IMR-90 (cell line): ENCODE measurements at regions not wholly inside any gene's neighbourhood (a gene's known extent, or its start where the extent isn't known, plus 50 kb on each side); places are given as distances from the start of the nearest gene placed in this dataset.

Experiments used
- ATAC-seq: fragments of 200-7000 bp; cut with Tn5 transposase; 2 replicates; pipeline ENCODE4 v1.9.1; 2020; ENCODE audit warnings: low read depth, mild to moderate bottlenecking, moderate library complexity
- BruUV-seq: library from RNA; stranded (reverse); fragments of 400-500 nt; replicated peaks from 2 replicates; lab custom pipeline; 2021; lab: Mats Ljungman, UMichigan
- CTCF ChIA-PET: fragments of 300-600 bp; formaldehyde crosslinking; extraction: SDS; loops from one replicate; lab custom pipeline; 2021; ENCODE audit warnings: antibody characterized with exemption; lab: Yijun Ruan, JAX
- POLR2A ChIA-PET: fragments of 300-600 bp; sonication (Branson Sonifier 250); formaldehyde crosslinking; loops from one replicate; lab custom pipeline; 2022; ENCODE audit warnings: antibody characterized with exemption; ENCODE audit not compliant: unreplicated experiment; lab: Charles Lee
- DNase-seq: peaks from one replicate; pipeline ENCODE4 v3.0.0; 2013
- H2AFZ ChIP-seq: replicated peaks from 2 replicates; pipeline ENCODE3; 2013; ENCODE audit warnings: low read length, mild to moderate bottlenecking; ENCODE audit not compliant: poor library complexity
- H2AK5ac ChIP-seq: 2 replicates; pipeline ENCODE4 v1.6.1; 2013; ENCODE audit warnings: low read depth, low read length, inconsistent platforms
- H2AK9ac ChIP-seq: replicated peaks from 2 replicates; pipeline ENCODE3; 2013; ENCODE audit warnings: mild to moderate bottlenecking, low read depth, low read length, moderate library complexity; ENCODE audit not compliant: poor library complexity
- H2BK120ac ChIP-seq: 2 replicates; pipeline ENCODE4 v1.6.1; 2013; ENCODE audit warnings: low read depth, low read length, inconsistent platforms
- H2BK15ac ChIP-seq: 3 replicates; pipeline ENCODE4 v1.6.1; 2013; ENCODE audit warnings: low read depth, low read length, inconsistent platforms
- H2BK20ac ChIP-seq: 2 replicates; pipeline ENCODE4 v1.6.1; 2013; ENCODE audit warnings: low read depth, mild to moderate bottlenecking, inconsistent platforms, low read length, moderate library complexity
- H2BK5ac ChIP-seq: 2 replicates; pipeline ENCODE4 v1.6.1; 2013; ENCODE audit warnings: mild to moderate bottlenecking, low read depth, low read length, inconsistent platforms; ENCODE audit not compliant: poor library complexity, severe bottlenecking
- H3K14ac ChIP-seq: replicated peaks from 2 replicates; pipeline ENCODE4 v1.6.1; 2013; ENCODE audit warnings: low read depth, low read length, inconsistent platforms
- H3K18ac ChIP-seq: 2 replicates; pipeline ENCODE4 v1.6.1; 2013; ENCODE audit warnings: low read depth, low read length, control low read depth
- H3K23ac ChIP-seq: 2 replicates; pipeline ENCODE4 v1.6.1; 2013; ENCODE audit warnings: low read depth, low read length, inconsistent platforms
- H3K27ac ChIP-seq: 2 replicates; pipeline ENCODE4 v1.5.1; 2013; ENCODE audit warnings: mild to moderate bottlenecking, control low read depth, low read length; ENCODE audit not compliant: insufficient read depth
- H3K27me3 ChIP-seq: 2 replicates; pipeline ENCODE4 v1.6.1; 2013; ENCODE audit warnings: low read length; ENCODE audit not compliant: control insufficient read depth, insufficient read depth
- H3K36me3 ChIP-seq: 2 replicates; pipeline ENCODE4 v1.6.1; 2013; ENCODE audit warnings: low read length, mixed read lengths; ENCODE audit not compliant: control insufficient read depth, insufficient read depth
- H3K4ac ChIP-seq: 2 replicates; pipeline ENCODE4 v1.6.1; 2013; ENCODE audit warnings: low read depth, low read length, inconsistent platforms
- H3K4me1 ChIP-seq: 2 replicates; pipeline ENCODE4 v1.6.1; 2013; ENCODE audit warnings: low read length, mixed read lengths; ENCODE audit not compliant: control insufficient read depth, insufficient read depth
- H3K4me2 ChIP-seq: 2 replicates; pipeline ENCODE4 v1.6.1; 2013; ENCODE audit warnings: low read depth, mild to moderate bottlenecking, control low read depth, low read length, moderate library complexity
- H3K4me3 ChIP-seq: 2 replicates; pipeline ENCODE4 v1.5.1; 2013; ENCODE audit warnings: low read depth, mild to moderate bottlenecking, control low read depth, low read length, moderate library complexity; ENCODE audit not compliant: insufficient read depth
- H3K56ac ChIP-seq: 2 replicates; pipeline ENCODE4 v1.6.1; 2013; ENCODE audit warnings: low read length, inconsistent platforms; ENCODE audit not compliant: insufficient read depth; ENCODE audit errors: extremely low read depth
- H3K79me1 ChIP-seq, 2 experiments: 2 replicates each; pipeline ENCODE4 v1.6.1; 2013; ENCODE audit warnings: low read length in 2 of 2, inconsistent platforms in 1 of 2, low read depth in 1 of 2
- H3K9ac ChIP-seq: 2 replicates; pipeline ENCODE4 v1.6.1; 2013; ENCODE audit warnings: low read depth, low read length, control low read depth
- H3K9me1 ChIP-seq: 2 replicates; pipeline ENCODE4 v1.6.1; 2013; ENCODE audit warnings: low read length, inconsistent platforms; ENCODE audit not compliant: insufficient read depth
- H3K9me3 ChIP-seq: 2 replicates; pipeline ENCODE4 v1.6.1; 2013; ENCODE audit warnings: low read length; ENCODE audit not compliant: control insufficient read depth, insufficient read depth
- H4K20me1 ChIP-seq: 2 replicates; pipeline ENCODE4 v1.6.1; 2013; ENCODE audit warnings: low read length, inconsistent platforms; ENCODE audit not compliant: insufficient read depth
- H4K5ac ChIP-seq: 2 replicates; pipeline ENCODE4 v1.6.1; 2013; ENCODE audit warnings: mild to moderate bottlenecking, low read depth, low read length, control low read depth
- H4K8ac ChIP-seq, 2 experiments: 2 replicates each; pipeline ENCODE4 v1.6.1; 2013; ENCODE audit warnings: low read depth in 2 of 2, low read length in 2 of 2, control low read depth in 1 of 2, inconsistent platforms in 1 of 2
- H4K91ac ChIP-seq: 2 replicates; pipeline ENCODE4 v1.6.1; 2013; ENCODE audit warnings: low read depth, low read length, inconsistent platforms; ENCODE audit not compliant: insufficient read depth
- BHLHE40 ChIP-seq: fragments of 150-350 bp; IDR thresholded peaks from 2 replicates; pipeline ENCODE4 v1.6.1; 2016; ENCODE audit warnings: mild to moderate bottlenecking, low read depth, low read length
- CEBPB ChIP-seq: IDR thresholded peaks from 2 replicates; pipeline ENCODE4 v1.6.1; 2012; ENCODE audit warnings: low read depth, low read length, improper control_type of control experiment
- CHD1 ChIP-seq: IDR thresholded peaks from 2 replicates; pipeline ENCODE4 v1.6.1; 2012; ENCODE audit warnings: low read depth, low read length, improper control_type of control experiment
- CTCF ChIP-seq: conservative IDR thresholded peaks from 2 replicates; pipeline ENCODE4 v1.5.1; 2012; ENCODE audit warnings: mild to moderate bottlenecking, low read depth, low read length, improper control_type of control experiment
- ELK1 ChIP-seq: fragments of 150-350 bp; IDR thresholded peaks from 2 replicates; pipeline ENCODE4 v1.6.1; 2016; ENCODE audit warnings: low read depth, mild to moderate bottlenecking, low read length, moderate library complexity, borderline replicate concordance
- FOS ChIP-seq: fragments of 150-350 bp; IDR thresholded peaks from 2 replicates; pipeline ENCODE4 v1.6.1; 2016; ENCODE audit warnings: low read depth, low read length
- MAFK ChIP-seq: IDR thresholded peaks from 2 replicates; pipeline ENCODE4 v1.6.1; 2012; ENCODE audit warnings: low read depth, low read length, improper control_type of control experiment
- MAZ ChIP-seq: IDR thresholded peaks from 2 replicates; pipeline ENCODE4 v1.6.1; 2012; ENCODE audit warnings: low read depth, mild to moderate bottlenecking, low read length, improper control_type of control experiment, moderate library complexity, borderline replicate concordance
- MXI1 ChIP-seq: IDR thresholded peaks from 2 replicates; pipeline ENCODE4 v1.6.1; 2012; ENCODE audit warnings: low read depth, mild to moderate bottlenecking, low read length, moderate library complexity, borderline replicate concordance
- NFE2L2 ChIP-seq: fragments of 150-350 bp; IDR thresholded peaks from 2 replicates; pipeline ENCODE4 v1.6.1; 2016; ENCODE audit warnings: low read depth, mild to moderate bottlenecking, low read length
- POLR2A ChIP-seq: IDR thresholded peaks from 2 replicates; pipeline ENCODE4 v1.6.1; 2012; ENCODE audit warnings: mild to moderate bottlenecking, low read depth, low read length
- RAD21 ChIP-seq: IDR thresholded peaks from 2 replicates; pipeline ENCODE4 v1.6.1; 2012; ENCODE audit warnings: low read length, improper control_type of control experiment
- RCOR1 ChIP-seq: IDR thresholded peaks from 2 replicates; pipeline ENCODE4 v1.6.1; 2012; ENCODE audit warnings: mild to moderate bottlenecking, low read length, improper control_type of control experiment; ENCODE audit not compliant: insufficient replicate concordance
- RFX5 ChIP-seq: IDR thresholded peaks from 2 replicates; pipeline ENCODE4 v1.8.0; 2012; ENCODE audit warnings: low read depth, mild to moderate bottlenecking, low read length, moderate library complexity
- SMC3 ChIP-seq: fragments of 150-350 bp; IDR thresholded peaks from 2 replicates; pipeline ENCODE4 v1.6.1; 2016; ENCODE audit warnings: low read depth, mild to moderate bottlenecking, antibody characterized with exemption, low read length, moderate library complexity
- USF2 ChIP-seq: fragments of 150-350 bp; IDR thresholded peaks from 2 replicates; pipeline ENCODE4 v1.6.1; 2017; ENCODE audit warnings: mild to moderate bottlenecking, antibody characterized with exemption, low read length, low read depth
- WGBS, 2 experiments: methylation state at CpG; one replicate each; pipeline versions ENCODE4 v1.1.5 to v1.1.7; 2013; ENCODE audit warnings: missing lambda C conversion rate in 2 of 2; ENCODE audit not compliant: insufficient read length in 1 of 2; ENCODE audit errors: extremely low coverage in 2 of 2; 5-methylcytosine and 5-hydroxymethylcytosine counted together
- dilution Hi-C: fragments of 300-500 bp; cut with HindIII; formaldehyde crosslinking; loops from one replicate; pipeline ENCODE4 v1.14.3; 2018; ENCODE audit warnings: low sequenced_read_pairs; ENCODE audit not compliant: unreplicated experiment
- in situ Hi-C: fragments of 300-500 bp; cut with MboI; formaldehyde crosslinking; loops from 3 replicates; pipeline ENCODE4 v1.14.3; 2019; ENCODE audit warnings: low sequenced_read_pairs, inconsistent platforms, mixed read lengths
- intact Hi-C: fragments of 100-400 bp; cut with micrococcal nuclease; formaldehyde crosslinking; loops from 2 replicates; pipeline ENCODE4 v1.10.0; 2022

- no peak overlapping the region for H3K27ac ChIP-seq
- ChIA-PET CTCF (interaction anchor here (0.7 to 1.1 kb wide), 2 partner anchors 9 to 226 kb away, joined by 3 to 4 read pairs; no protein-coding TSS in a partner anchor), POLR2A (no interaction called here)
- H2BK20ac ChIP-seq, result no peak overlapping the region
- dilution Hi-C loops (no loop called here), intact Hi-C loops (no loop called here), in situ Hi-C loops (no loop called here)
- H3K79me1 ChIP-seq, result no peaks in the 10 kb centered on the region
- no peak overlapping the region for H2BK15ac ChIP-seq
- H3K9ac ChIP-seq, result no peak overlapping the region
- no CpG with 5 or more reads among the region's 9 CpGs for WGBS, 2 experiments
- no peak for ATAC-seq
- no peak overlapping the region for H2AFZ ChIP-seq
- H3K56ac ChIP-seq, result no peak overlapping the region
- peaks cover 6% of the 10 kb centered on the region for H3K4me1 ChIP-seq
- H4K5ac ChIP-seq, result no peak overlapping the region
- H3K27me3 ChIP-seq, result no peaks in the 10 kb centered on the region
- no peak overlapping the region for H3K4ac ChIP-seq
- H4K20me1 ChIP-seq, result no peaks in the 10 kb centered on the region
- H3K9me3 ChIP-seq, result no peaks in the 10 kb centered on the region
- no peak overlapping the region for H2AK9ac ChIP-seq
- H3K14ac ChIP-seq, result no peak overlapping the region
- H4K8ac ChIP-seq, result no peak overlapping the region
- TF ChIP-seq RCOR1 (no peak), NFE2L2 (no peak), ELK1 (no peak), CHD1 (no peak), MAFK (no peak), RAD21 (no peak), FOS (no peak), CEBPB (no peak), MAZ (no peak), SMC3 (no peak), BHLHE40 (no peak), RFX5 (no peak), POLR2A (no peak), MXI1 (no peak), USF2 (no peak), CTCF (no peak)
- DNase-seq, result no peak
- H4K91ac ChIP-seq, result no peak overlapping the region
- H3K18ac ChIP-seq, result no peak overlapping the region
- H2AK5ac ChIP-seq, result no peak overlapping the region
- H3K23ac ChIP-seq, result no peak overlapping the region
- no TSS peak for BruUV-seq
- no peak overlapping the region for H2BK5ac ChIP-seq
- H3K9me1 ChIP-seq, result 0 out of 2 replicates have a peak, but pooled peaks cover 5% of the 10 kb centered on the region
- no peak overlapping the region for H2BK120ac ChIP-seq
- H3K4me2 ChIP-seq, result no peak overlapping the region
- no peak overlapping the region for H3K4me3 ChIP-seq
- no peaks in the 10 kb centered on the region for H3K36me3 ChIP-seq
These were observed 326.7 kb upstream of the JARID2 start for GRCh38 chr6:14919038-14919670.
